Activated T-helper 2 cell treated with anti-CD3 and anti-CD28 coated beads, Interferon-gamma antibody, Interleukin-2, Interleukin-4, amounts not matched to agents 10 μg/mL and 5 μg/mL and 100 μg/mL, durations not matched to agents 14 hours and 24 hours and 36 hours (primary cell): ENCODE measurements at regions not wholly inside any gene's neighbourhood (a gene's known extent, or its start where the extent isn't known, plus 50 kb on each side); places are given as distances from the start of the nearest gene placed in this dataset.

Source experiments
- DNase-seq: peaks from one replicate; pipeline ENCODE4 v3.0.0; 2021; ENCODE audit warnings: low spot score
- H3K27ac Mint-ChIP-seq: one replicate; pipeline ENCODE4 v1.8.0; 2021; ENCODE audit warnings: mixed read lengths
- H3K27me3 Mint-ChIP-seq: one replicate; pipeline ENCODE4 v1.8.0; 2021; ENCODE audit warnings: low read depth, mixed read lengths
- H3K36me3 Mint-ChIP-seq: one replicate; pipeline ENCODE4 v1.8.0; 2021; ENCODE audit warnings: low read depth, mixed read lengths
- H3K4me1 Mint-ChIP-seq: one replicate; pipeline ENCODE4 v1.8.0; 2021; ENCODE audit warnings: low read depth, mixed read lengths
- H3K4me3 Mint-ChIP-seq: one replicate; pipeline ENCODE4 v1.8.0; 2021; ENCODE audit warnings: low read depth, mild to moderate bottlenecking, moderate library complexity, mixed read lengths
- H3K9me3 Mint-ChIP-seq: one replicate; pipeline ENCODE4 v1.8.0; 2021; ENCODE audit warnings: mixed read lengths
- intact Hi-C: fragments of 100-400 bp; cut with micrococcal nuclease; formaldehyde crosslinking; loops from one replicate; pipeline ENCODE4 v1.15.1; 2023

DNA sequence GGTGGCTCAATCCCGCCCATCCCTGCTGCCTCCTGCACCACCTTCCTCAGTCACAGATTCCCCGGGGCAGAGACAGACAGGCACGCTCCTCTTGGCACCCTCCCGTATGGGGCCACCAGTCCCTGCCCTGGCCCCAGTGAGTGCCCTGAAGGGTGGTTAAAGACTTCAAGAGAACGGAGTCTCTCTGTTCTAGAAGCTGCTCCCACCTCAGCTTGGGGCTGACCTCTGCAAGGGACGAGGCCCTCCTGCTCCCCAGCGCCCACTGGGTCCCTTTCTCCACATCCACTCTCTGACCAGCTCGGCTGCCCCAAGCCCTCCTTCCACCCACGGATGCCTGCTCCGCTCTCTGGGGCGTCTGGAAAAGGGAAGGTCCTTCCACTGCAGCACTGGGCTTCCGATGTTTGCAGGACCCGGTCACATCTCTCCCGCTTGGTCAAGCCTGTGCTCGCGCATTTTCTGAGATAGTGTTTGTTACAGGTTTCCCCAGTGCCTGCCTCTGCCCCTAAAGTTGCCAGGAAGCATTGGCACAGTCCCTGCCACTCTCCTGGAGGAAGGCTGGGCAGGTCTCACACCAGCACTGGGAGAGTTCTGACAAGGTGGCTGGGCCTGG lies 1487.9 kb downstream of the TBC1D22A start:
- intact Hi-C loops, result no loop called here
- Mint-ChIP-seq H3K27me3 (no peaks in the 10 kb centered on the region), H3K4me3 (no peak overlapping the region), H3K4me1 (no peaks in the 10 kb centered on the region), H3K9me3 (no peaks in the 10 kb centered on the region), H3K27ac (no peak overlapping the region), H3K36me3 (no peaks in the 10 kb centered on the region)
- DNase-seq, result no peak

DNA sequence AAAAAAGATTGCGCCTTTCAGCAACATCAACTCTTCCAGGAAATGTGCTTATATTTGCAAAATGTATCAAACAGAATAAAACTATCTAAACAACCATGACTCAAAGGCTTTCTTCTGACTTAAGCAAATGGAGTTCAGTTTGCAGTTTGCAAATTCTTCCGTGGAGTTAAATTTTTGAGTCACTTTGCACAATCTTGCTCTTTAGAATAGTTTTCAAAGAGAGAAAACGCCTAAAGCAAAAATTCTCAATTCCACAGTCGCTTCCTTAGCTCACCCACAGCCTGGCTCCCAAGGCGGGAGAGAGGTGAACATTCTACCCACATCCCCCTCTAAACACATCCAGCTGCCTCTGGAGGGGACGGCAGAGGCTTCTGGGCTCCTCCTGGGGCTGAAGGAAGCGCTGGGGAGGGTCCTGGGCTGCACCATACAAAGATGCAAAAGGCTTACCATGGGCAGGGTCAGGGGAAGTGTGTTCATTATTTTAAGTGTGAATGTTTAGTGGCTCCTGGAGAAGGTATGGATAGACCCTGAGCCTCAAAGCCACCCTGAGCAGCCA lies 1487.3 kb downstream of the TBC1D22A start:
- intact Hi-C loops, result no loop called here
- no peak overlapping the region for H3K27ac Mint-ChIP-seq
- no peak overlapping the region for H3K4me3 Mint-ChIP-seq
- peaks cover 4% of the 10 kb centered on the region for H3K4me1 Mint-ChIP-seq
- no peaks in the 10 kb centered on the region for H3K9me3 Mint-ChIP-seq
- no peak for DNase-seq
- no peaks in the 10 kb centered on the region for H3K27me3 Mint-ChIP-seq
- H3K36me3 Mint-ChIP-seq, result no peaks in the 10 kb centered on the region

GRCh38 chr22:48248901-48249455 lies 1486.5 kb downstream of the TBC1D22A start:
- DNase-seq, result no peak
- Mint-ChIP-seq H3K36me3 (no peaks in the 10 kb centered on the region), H3K27ac (no peak overlapping the region), H3K9me3 (no peaks in the 10 kb centered on the region), H3K4me1 (peaks cover 4% of the 10 kb centered on the region), H3K27me3 (no peaks in the 10 kb centered on the region), H3K4me3 (no peak overlapping the region)
- intact Hi-C loops, result no loop called here

- Mint-ChIP-seq H3K36me3 (no peaks in the 10 kb centered on the region), H3K9me3 (no peaks in the 10 kb centered on the region), H3K27me3 (no peaks in the 10 kb centered on the region), H3K27ac (no peak overlapping the region), H3K4me3 (no peak overlapping the region), H3K4me1 (peaks cover 4% of the 10 kb centered on the region)
- intact Hi-C loops, result no loop called here
- no peak for DNase-seq
These were observed 1485.4 kb downstream of the TBC1D22A start for GRCh38 chr22:48247829-48248228.

DNA sequence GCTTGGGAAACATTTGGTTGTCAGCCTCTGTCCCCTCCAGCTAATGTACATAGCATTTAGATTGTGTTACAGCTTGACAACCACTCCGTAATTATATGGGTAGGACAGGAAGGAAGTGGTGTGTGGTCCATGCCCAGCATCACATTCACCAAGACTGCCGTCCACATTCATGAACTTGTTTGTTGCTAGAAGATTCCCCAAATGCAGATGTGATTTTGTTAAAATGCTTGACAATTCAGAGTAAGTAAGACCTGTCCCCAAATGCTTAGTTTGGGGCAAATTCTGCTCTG lies 1482.7 kb downstream of the TBC1D22A start:
- no peak overlapping the region for H3K4me3 Mint-ChIP-seq
- intact Hi-C loops, result no loop called here
- peaks cover 4% of the 10 kb centered on the region for H3K4me1 Mint-ChIP-seq
- H3K36me3 Mint-ChIP-seq, result no peaks in the 10 kb centered on the region
- H3K9me3 Mint-ChIP-seq, result no peaks in the 10 kb centered on the region
- no peaks in the 10 kb centered on the region for H3K27me3 Mint-ChIP-seq
- H3K27ac Mint-ChIP-seq, result no peak overlapping the region
- no peak for DNase-seq

DNA sequence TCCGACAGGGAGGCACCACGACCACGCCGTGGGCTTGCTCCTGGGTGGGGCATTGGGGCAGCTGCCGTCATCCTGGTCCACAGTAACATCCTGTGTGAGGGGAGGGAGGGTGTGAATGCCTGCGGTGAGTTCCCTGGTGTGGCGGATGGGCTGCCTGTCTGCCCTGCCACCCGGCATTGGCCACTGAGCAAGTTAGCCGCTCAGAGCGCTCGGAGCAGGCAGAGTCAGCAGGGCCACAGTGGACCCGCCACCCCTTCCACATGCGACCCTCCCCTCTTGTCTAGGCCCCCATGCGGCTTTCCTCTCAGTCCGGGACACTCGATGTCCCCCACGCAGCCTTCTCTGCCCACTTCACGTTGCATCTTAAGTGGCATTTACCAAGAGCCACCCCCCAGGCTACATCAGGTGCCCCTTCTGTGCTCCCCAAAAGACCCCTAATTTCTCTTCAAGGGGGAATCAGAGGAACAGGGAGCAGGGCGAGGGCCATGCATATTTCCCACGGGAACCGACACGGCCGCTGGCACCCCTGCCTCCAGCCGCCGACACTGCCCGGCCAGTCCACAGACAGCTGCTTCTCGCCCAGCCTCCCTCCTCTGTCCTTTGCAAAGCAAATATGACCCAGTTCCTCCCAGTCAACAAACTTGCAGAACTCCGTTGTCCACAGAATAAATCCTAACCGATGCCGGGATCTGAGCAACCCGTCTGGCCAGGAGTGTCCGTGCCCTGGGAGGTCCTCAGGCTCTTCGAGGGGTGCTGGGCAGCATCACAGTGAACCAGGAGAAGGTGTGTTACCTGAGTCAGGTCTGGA lies 1482.1 kb downstream of the TBC1D22A start:
- Mint-ChIP-seq H3K27me3 (no peaks in the 10 kb centered on the region), H3K27ac (no peak overlapping the region), H3K4me1 (peaks cover 4% of the 10 kb centered on the region), H3K36me3 (no peaks in the 10 kb centered on the region), H3K4me3 (no peak overlapping the region), H3K9me3 (no peaks in the 10 kb centered on the region)
- DNase-seq, result no peak
- intact Hi-C loops, result no loop called here

- no peaks in the 10 kb centered on the region for H3K9me3 Mint-ChIP-seq
- no peak overlapping the region for H3K27ac Mint-ChIP-seq
- no peaks in the 10 kb centered on the region for H3K27me3 Mint-ChIP-seq
- peaks cover 4% of the 10 kb centered on the region for H3K4me1 Mint-ChIP-seq
- no peak for DNase-seq
- intact Hi-C loops, result no loop called here
- H3K4me3 Mint-ChIP-seq, result no peak overlapping the region
- no peaks in the 10 kb centered on the region for H3K36me3 Mint-ChIP-seq
These were observed 1480.0 kb downstream of the TBC1D22A start for GRCh38 chr22:48242461-48242864.

GRCh38 chr22:48241658-48242057 lies 1479.2 kb downstream of the TBC1D22A start:
- Mint-ChIP-seq H3K27me3 (no peaks in the 10 kb centered on the region), H3K27ac (no peak overlapping the region), H3K4me1 (peaks cover 4% of the 10 kb centered on the region), H3K4me3 (no peak overlapping the region), H3K36me3 (no peaks in the 10 kb centered on the region), H3K9me3 (no peaks in the 10 kb centered on the region)
- no peak for DNase-seq
- intact Hi-C loops, result no loop called here

GRCh38 chr22:48240935-48241230 lies 1478.4 kb downstream of the TBC1D22A start:
- Mint-ChIP-seq H3K27me3 (no peaks in the 10 kb centered on the region), H3K4me3 (no peak overlapping the region), H3K9me3 (no peaks in the 10 kb centered on the region), H3K4me1 (peaks cover 4% of the 10 kb centered on the region), H3K36me3 (no peaks in the 10 kb centered on the region), H3K27ac (no peak overlapping the region)
- intact Hi-C loops, result no loop called here
- no peak for DNase-seq

DNA sequence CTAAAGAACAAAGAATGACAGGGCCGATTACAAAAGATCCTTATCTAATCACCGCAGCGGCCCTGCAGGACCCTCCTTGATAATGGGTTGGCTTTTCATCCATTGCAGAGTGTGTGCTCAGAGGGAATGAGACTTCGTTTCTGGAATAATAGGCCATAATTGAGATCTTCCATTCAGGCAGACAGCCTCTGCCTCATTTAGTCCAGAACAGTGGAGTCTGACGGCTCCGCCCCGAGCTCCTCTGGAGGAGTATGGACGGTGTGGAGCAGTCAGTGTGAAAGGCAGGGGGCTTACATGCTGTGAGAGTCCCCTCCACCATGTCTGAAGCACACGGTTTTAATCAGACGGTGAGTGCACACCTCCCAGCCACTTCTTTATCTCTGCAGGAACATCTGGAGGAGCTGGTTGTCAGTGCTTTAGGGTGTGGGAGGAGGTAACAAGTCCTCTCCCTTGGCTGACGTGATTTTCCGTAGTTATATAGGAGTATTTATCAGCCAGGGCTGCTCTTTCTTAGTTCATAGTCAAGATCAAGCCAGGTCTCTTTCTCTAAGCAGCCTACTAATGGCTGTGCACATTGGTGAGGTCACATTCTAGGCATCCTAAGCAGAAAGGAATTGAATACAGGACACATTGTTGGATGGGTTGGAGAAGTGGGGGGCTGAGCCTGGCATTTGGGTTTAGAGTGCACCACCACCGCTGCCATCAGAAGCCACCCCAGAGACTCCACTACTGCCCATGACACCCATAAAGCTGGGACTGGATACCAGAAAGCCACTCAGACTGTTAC lies 1477.9 kb downstream of the TBC1D22A start:
- no peaks in the 10 kb centered on the region for H3K9me3 Mint-ChIP-seq
- no peaks in the 10 kb centered on the region for H3K36me3 Mint-ChIP-seq
- H3K27ac Mint-ChIP-seq, result no peak overlapping the region
- H3K27me3 Mint-ChIP-seq, result no peaks in the 10 kb centered on the region
- peaks cover 4% of the 10 kb centered on the region for H3K4me1 Mint-ChIP-seq
- intact Hi-C loops, result no loop called here
- no peak for DNase-seq
- no peak overlapping the region for H3K4me3 Mint-ChIP-seq

DNA sequence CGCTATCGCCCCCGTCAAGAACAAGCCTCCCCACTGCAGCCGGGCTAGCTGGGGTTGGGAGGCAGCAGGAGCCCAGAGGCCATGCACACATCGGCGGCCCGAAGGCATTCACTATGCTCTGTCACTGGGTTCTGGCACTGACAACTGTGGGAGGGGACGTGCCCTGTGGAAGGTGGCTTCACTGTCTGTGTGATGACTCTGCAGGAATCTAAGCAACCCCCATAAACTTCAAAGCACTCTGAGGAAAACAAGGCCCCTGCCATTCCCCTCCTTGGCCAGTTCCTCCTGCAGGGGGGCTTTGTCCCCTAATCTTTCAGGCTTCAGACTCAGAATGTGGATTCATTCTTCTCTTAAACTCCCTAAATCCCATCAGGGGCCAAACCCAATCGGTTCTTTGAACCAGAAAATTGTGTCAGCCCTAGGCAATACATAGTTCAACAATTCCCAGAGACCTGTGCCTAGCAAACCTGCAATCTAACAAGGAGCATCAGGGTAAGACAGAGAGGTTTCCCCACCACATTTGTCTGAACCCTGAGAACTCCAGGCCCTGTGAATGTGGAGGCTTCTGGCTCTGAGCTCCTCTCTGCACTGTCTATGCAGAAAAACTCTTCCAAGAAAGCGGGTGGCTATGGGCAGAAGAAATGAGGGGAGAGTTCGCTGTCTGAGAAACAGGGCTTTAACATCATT lies 1477.2 kb downstream of the TBC1D22A start:
- H3K4me3 Mint-ChIP-seq, result no peak overlapping the region
- H3K9me3 Mint-ChIP-seq, result peaks cover 3% of the 10 kb centered on the region
- H3K27me3 Mint-ChIP-seq, result no peaks in the 10 kb centered on the region
- intact Hi-C loops, result no loop called here
- no peaks in the 10 kb centered on the region for H3K4me1 Mint-ChIP-seq
- no peaks in the 10 kb centered on the region for H3K36me3 Mint-ChIP-seq
- H3K27ac Mint-ChIP-seq, result no peak overlapping the region
- no peak for DNase-seq

- Mint-ChIP-seq H3K9me3 (peaks cover 4% of the 10 kb centered on the region), H3K4me3 (no peak overlapping the region), H3K4me1 (no peaks in the 10 kb centered on the region), H3K27me3 (no peaks in the 10 kb centered on the region), H3K36me3 (no peaks in the 10 kb centered on the region), H3K27ac (no peak overlapping the region)
- intact Hi-C loops, result no loop called here
- no peak for DNase-seq
These were observed 1476.5 kb downstream of the TBC1D22A start for GRCh38 chr22:48238966-48239365.
